GM18519 (cell line): ENCODE measurements at regions not wholly inside any gene's neighbourhood (a gene's known extent, or its start where the extent isn't known, plus 50 kb on each side); places are given as distances from the start of the nearest gene placed in this dataset.
A peak's percentile ranks its signal among the peaks of the same experiment; 100 is the strongest.
"Not testable (repeated sequence)": the region's sequence is repeated elsewhere in the genome, so short reads cannot be mapped to it uniquely, and the experiment has no call there.

ENCODE experiments used
- ATAC-seq: cut with Tn5 transposase; IDR thresholded peaks from one replicate; pipeline ENCODE4 v1.9.1; 2021; ENCODE audit warnings: mild to moderate bottlenecking, moderate library complexity; ENCODE audit not compliant: unreplicated experiment, low FRiP score

- ATAC-seq = no peak
Observed at GRCh38 chr3:40923143-40923542, 276.2 kb upstream of the CTNNB1 start.

- ATAC-seq = no peak
Observed at GRCh38 chr3:40923651-40924050, 275.7 kb upstream of the CTNNB1 start.

DNA sequence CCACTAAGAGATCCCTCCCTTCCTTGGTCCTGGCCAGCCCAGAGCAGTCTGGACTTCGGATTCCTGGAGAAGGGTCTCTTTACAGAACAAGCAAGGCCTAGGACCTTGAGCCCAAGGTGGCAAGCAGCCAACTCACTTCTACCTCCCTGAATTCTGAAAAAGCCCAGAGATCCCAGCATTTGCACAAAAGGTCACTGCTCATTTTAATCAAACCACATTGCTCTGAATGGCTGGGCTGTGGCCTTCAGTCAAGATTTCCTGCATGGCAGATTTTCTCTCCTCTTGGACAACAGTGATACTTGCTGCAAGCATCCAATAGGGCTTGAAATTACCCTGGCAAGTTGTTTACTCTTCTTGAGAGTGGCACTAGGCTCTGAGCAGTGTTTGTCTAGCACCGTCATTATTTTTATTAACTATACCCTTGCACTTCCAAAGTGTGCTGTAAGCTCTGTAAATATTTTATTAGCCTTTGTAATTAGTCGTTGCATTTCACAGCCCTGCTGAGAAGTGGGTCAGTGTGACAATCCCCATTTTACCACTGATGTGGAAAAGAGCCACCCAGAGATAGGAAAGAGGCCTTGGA is 274.7 kb upstream of the CTNNB1 start:
- no peak for ATAC-seq

DNA sequence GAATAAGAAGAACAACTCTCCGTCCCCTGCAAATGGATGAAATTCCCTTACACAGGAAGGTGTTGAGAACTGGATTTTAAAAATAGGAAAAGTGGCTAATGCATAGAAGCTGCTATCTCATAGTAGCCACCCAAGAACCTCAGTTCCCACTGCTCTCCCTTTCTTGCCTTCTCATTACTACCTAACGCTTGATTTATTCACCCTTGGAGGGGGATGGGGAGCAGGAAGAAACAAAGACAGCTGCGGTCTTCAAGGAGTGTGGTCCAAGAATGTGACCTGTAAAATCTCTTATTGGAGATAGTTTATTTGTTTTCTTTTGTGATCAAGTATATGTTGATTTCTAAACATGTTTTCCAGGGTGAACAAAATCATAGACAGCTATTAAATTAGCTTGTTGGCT is 274.1 kb upstream of the CTNNB1 start:
- ATAC-seq = no peak

- ATAC-seq = no peak
Observed at GRCh38 chr3:40930131-40930538, 269.2 kb upstream of the CTNNB1 start.

DNA sequence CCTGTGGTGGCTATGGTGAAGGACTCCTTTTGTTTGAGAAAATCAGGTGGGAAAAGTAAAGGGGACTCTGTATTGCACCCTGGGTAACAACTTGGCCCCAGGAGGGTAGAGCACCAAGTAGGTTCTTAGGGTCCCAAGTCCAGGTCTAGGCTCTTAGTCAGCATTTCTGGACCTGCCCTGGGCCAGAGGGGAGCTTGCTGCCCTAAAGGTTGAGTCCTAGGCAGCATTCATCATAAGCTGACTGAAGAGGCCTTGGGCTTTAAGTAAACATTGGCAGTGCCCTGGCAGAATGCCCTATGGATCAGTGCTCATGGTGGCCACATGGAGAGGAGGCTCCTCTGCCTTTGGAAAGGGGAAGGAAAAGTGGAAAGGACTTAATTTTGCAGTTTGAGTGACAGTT is 268.5 kb upstream of the CTNNB1 start:
- ATAC-seq = no peak

DNA sequence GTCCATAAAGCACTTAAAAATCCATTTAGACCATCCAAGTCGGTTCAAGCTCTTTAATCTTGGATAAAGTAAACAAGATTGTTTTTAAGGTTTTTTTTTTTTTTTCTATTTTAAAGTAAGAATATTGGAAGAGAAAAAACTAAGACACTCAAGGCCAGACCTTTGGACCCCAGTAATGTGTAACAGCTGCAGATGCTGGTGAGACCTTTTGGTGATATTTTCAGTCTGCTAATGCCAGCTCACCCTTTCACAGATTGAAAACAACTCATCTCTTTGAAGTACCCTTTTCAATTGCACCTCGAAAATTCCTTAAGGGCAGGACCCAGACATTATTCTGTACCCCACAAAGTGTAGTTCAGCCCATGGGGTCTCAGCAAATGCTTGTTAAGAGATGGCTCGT is 260.7 kb upstream of the CTNNB1 start:
- no peak for ATAC-seq

DNA sequence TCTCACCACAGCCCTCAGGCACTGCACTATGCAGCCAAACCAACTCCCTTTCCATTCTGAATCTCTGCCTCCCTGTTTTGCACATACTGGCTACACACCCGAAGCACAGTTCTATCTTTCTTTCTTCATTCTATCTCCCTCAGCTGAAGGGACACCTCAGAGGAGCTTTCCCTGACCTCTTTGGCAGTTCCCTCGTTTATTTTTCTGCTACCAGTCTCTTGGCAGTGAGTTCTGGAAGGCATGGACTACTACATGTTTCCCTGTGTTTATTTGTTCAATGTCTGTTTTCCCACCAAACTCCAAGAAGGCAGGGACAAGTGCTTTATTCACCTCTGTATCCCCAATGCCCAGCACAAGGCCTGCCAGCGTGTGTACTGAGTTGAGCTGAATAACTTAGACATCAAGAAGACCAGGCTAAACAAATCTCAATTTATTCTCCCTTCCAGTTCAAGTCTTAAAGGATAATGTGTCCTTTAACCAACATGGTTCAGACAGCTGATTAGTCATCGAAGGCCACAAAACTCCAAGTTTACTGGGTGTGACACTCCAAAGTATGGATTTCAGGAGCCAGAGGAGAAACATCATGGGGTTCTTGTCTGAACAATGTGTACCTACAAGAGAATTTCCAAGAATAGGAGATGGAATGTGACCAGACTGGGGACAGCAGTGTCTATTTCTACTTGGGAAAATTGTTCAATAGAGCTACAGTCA is 260.1 kb upstream of the CTNNB1 start:
- no peak for ATAC-seq

DNA sequence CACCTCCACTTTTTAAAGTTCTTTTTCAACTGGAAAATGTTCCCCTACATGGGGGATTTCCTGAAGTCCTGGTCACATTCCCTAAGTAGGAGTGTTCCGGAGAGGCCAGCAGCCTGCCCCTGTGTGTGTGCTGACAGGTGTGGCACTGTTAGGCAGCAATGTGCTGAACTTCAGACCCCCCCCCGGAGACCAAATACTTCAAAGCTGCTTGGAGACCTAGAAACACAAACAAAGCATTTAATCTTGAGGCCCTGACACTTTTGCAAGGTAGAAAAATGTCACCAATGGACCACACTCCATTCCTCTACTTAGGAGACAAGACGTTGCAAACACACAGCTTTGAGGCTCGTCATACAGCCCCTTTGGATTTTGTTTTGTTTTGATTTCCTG is 259.6 kb upstream of the CTNNB1 start:
- no peak for ATAC-seq

DNA sequence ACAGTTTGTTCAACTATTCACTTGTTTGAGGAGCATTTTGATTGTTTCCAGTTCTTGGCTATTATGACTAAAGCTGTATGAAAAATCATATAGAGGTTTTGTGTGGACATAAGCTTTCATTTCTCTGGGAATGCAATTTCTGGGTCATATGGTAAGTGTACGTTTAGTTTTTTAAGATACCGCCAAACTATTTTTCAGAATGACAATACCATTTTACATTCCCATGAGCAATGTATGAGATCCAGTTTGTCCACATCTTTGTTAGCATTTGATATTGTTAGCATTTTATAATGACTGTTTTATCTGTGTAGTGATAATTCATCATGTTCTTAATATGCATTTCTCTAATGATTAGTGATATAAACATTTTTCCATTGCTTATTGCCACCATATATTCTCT is 258.7 kb upstream of the CTNNB1 start:
- no peak for ATAC-seq

GRCh38 chr3:40947022-40947421 is 252.3 kb upstream of the CTNNB1 start:
- not testable (repeated sequence) for ATAC-seq

DNA sequence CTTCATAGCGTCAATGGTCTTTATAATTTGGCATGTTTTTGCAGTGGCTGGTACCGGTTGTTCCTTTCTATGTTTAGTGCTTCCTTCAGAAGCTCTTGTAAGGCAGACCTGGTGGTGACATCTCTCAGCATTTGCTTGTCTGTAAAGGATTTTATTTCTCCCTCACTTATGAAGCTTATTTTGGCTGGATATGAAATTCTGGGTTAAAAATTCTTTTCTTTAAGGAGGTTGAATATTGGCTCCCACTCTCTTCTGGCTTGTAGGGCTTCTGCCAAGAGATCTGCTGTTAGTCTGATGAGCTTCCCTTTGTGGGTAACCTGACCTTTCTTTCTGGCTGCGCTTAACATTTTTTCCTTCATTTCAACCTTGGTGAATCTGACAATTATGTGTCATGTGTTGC is 250.0 kb upstream of the CTNNB1 start:
- ATAC-seq = not testable (repeated sequence)

DNA sequence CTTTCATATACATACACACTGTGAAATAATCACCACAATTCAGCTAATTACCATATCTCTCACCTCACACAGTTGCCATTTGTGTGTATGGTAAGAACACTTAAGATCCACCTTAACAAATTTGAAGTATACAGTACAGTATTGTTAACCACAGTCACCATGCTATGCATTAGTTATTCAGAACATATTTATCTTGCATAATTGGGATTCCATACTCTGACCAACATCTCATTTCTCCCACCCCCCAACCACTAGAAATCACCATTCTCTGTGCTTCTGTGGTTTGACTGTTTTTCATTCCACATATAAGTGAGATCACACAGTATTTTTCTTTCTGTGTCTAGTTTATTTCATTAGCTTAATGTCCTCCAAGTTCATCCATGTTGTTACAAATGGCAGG is 247.7 kb upstream of the CTNNB1 start:
- ATAC-seq = no peak

- ATAC-seq = no peak
Observed at GRCh38 chr3:40961104-40961857, 238.0 kb upstream of the CTNNB1 start.

GRCh38 chr3:40962721-40963120 is 236.6 kb upstream of the CTNNB1 start:
- no peak for ATAC-seq

DNA sequence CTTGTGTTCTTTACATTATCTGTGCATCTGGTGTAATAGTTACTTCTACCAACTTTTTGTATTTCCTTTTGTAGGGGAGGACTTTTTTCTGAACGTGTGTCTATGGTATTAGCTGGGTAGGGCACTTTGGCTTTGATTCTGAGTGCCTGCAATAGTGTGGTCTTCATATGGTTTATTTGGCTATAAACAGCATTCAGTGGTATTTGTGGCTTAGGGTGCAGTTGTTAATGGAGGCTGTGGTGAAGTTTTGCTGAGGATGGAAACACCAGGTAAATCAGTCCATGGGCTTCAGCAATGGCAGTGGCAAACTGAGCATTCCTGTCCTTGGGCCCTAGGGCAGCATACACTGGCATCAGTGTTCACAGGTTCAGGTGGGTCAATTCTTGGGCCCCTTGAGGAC is 230.6 kb upstream of the CTNNB1 start:
- no peak for ATAC-seq

GRCh38 chr3:40969341-40969740 is 230.0 kb upstream of the CTNNB1 start:
- ATAC-seq = no peak

DNA sequence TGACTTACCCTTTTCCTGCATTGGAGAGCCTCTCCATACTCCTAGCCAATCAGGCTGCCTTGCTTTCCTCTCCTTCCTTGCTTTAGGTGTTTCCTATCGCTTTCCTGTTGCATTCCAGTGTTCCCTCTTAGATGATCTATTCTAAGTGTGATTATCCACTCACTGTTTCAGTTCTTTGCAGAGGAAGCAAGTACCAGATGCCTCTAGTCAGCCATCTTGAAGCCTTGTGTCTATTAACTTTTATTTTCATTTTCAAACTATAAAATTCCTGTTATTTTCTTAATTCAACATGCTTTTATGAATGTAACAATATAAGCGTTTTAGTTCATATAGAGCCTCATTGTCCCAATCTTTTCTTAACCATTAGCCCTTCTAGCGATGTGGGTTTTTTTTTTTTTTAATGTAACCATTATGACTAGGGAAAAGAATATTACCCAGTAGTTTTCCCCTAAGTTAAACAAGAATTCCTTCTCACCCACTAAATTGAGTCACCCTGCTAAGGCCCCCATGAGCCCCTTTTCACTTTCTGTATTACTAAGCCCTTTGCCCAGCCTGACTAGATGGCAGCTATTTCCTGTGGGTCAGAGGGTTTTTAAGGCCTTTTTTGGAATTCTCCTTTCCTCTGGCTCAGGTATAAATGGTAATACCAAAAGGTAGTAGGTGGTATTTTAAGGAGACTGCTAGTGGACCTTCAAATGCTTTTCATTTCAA is 229.4 kb upstream of the CTNNB1 start:
- ATAC-seq = no peak

DNA sequence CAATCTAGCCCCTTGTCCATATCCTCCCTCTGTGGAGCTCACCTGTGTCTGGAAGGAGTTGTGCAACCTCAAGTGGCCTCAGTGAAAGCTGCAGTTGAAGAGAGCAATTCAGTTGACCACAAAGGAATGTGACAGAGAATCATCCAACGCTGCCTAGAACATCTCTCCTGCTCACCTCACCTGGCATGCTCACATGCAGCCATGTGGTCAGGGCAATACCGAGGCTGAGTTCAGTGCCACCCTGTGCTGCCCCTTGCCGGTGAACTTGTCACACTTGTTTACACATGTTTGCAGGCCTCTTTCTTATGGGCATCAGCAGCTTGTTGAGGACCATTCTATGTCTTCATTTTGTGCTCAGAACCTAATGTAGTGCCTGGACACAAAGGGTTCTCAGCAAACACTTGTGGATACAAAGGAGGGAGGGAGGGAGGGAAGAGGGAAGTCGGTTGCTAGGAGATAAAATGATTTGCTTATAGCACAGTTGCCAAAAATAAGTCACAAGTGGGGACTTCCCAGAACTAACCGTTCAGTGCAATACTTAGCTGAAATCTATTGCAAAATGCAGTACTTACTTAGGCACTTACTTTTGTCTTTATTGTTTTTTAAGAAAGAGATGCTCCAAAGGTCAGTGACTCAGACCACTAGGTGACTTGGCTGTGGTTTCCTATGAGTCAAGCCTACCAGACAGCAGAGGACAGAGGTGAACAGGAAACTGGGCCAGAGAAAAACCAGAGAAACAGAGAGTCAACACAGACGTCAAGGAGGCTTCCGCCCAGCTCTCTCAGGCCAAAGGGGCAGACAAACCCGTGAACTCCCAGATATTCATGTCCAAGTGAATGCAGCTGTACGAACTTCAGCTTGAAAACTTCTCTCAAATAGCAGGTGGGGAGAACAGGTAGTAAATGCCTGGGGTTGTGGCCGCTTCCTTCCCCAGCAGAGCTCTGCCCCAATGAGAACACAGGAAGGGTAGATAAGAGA is 227.8 kb upstream of the CTNNB1 start:
- peak; percentile 89 for ATAC-seq

- no peak for ATAC-seq
Observed at GRCh38 chr3:40972350-40972749, 227.0 kb upstream of the CTNNB1 start.
